GM19324 (cell line): ENCODE measurements at regions not wholly inside any gene's neighbourhood (a gene's known extent, or its start where the extent isn't known, plus 50 kb on each side); places are given as distances from the start of the nearest gene placed in this dataset.

Source experiments
- ATAC-seq: cut with Tn5 transposase; IDR thresholded peaks from one replicate; pipeline ENCODE4 v1.9.1; 2021; ENCODE audit warnings: mild to moderate bottlenecking, moderate library complexity; ENCODE audit not compliant: unreplicated experiment, low FRiP score

GRCh38 chr22:47811971-47812370, 1049.5 kb downstream of the TBC1D22A start:
- no peak for ATAC-seq

DNA sequence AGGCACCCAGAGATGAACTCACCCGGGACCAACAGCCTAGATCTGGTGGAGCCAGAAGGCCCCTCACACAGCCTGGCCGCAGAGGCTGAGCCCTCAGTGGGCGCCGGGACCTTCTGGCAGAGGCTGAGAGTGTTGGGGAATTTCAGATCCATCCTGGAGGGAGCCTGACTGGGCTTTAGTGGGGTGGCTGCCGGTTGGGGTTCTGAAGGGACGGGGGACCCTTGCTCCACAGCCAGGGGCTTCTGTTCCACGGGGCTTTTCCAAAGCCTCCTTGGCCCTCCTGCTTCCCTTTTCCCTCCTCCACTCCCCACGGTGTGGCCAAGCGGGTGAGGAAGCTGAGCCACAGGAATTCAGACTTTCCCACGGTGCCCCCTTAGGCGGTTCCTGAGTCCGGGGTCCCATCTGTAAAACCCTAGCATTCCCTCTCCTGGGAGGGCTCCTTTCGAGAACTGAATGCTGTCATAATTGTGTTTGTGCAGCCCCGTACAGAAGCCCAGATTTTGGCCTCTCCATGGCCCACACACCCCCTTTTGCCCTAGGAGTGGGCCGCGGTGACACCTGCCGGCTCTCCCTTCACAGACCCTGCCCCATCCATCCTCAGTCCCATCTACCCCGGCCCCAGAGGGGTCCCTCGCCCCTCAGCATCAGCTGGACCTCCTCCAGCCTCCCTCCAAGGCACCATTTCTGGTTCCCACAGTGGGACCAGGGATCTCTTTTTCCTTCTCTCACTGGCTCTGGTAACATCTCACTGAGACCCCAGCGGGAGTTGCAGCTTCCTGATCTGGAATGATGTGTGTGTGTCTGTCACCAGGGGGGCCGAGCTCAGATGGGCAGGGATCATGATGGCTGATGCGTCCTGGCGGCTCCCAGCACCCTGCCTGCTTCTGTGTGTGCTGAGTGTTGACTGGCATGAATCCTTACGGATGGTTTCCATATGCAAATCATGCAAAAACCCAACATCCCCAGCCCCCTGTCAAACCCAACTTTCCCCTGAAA, 1048.4 kb downstream of the TBC1D22A start:
- no peak for ATAC-seq

- ATAC-seq: no peak
Observed at GRCh38 chr22:47808886-47809620, 1046.6 kb downstream of the TBC1D22A start.

- no peak for ATAC-seq
Observed at GRCh38 chr22:47808236-47808635, 1045.8 kb downstream of the TBC1D22A start.

GRCh38 chr22:47807506-47807905, 1045.1 kb downstream of the TBC1D22A start:
- ATAC-seq: no peak

DNA sequence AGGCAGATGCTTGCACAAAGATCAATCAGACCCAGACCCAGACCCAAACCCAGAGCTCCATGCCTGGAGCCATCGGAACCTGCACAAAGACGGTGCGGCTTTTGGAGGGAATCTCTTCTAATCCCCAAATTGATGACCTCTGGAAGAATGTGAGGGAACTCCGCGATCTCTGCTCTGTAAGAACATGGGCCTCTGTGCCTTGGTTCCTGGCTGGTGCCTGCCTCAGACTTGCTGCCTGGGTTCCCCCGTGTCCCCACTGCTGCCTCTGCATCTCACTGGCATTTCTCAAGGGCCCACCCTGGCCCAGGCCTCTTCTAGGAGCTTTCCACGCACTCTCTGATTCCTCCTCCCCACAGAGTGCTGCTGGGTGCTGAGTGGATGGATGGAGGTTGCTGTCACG, 1044.4 kb downstream of the TBC1D22A start:
- no peak for ATAC-seq

DNA sequence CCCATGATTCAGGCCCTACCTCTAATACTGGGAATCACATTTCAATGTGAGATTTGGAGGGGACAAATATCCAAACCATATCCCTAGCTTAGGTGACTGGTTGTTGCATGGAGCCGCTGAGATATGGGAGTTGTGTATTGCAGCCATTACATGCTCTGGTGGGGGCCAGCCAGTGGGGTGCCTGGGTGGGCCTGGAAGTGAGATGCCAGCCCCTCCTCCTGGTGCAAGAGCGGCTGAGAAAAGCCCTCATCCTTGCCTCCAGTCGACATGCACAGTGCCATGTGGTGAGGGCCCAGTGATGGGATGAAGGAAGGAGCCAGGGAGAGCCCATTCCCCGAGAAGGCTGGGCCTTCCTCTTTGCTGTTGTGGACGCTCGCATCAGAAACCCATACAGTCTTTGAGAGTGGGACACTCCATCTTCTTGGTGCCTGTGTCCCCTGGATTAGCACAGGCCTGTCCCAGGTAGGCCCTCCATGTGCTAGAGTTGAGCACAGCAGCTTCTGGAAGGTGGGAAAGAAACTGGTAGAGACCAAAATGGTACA, 1043.0 kb downstream of the TBC1D22A start:
- ATAC-seq: no peak

- ATAC-seq: no peak
Observed at GRCh38 chr22:47804281-47804680, 1041.8 kb downstream of the TBC1D22A start.

DNA sequence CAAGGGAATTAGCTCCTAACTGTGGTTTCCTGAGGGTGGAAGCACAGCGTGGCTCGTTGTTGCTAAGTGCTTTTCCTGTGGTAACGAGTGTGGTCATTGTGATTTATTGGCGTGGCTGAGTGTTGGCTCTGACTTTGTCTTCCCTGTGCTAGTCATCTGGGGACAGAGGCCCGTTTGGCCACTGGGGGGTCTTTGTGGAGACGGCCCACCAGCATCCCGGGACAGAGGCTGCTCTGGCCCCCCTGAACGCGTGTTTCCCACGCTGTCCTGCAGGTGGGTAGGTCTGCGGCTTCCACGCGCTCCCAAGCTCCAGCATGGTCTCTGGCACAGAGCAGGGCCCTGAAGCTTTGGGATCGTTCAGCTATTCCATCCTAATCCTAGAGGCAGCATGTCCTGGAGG, 1040.0 kb downstream of the TBC1D22A start:
- ATAC-seq: no peak

DNA sequence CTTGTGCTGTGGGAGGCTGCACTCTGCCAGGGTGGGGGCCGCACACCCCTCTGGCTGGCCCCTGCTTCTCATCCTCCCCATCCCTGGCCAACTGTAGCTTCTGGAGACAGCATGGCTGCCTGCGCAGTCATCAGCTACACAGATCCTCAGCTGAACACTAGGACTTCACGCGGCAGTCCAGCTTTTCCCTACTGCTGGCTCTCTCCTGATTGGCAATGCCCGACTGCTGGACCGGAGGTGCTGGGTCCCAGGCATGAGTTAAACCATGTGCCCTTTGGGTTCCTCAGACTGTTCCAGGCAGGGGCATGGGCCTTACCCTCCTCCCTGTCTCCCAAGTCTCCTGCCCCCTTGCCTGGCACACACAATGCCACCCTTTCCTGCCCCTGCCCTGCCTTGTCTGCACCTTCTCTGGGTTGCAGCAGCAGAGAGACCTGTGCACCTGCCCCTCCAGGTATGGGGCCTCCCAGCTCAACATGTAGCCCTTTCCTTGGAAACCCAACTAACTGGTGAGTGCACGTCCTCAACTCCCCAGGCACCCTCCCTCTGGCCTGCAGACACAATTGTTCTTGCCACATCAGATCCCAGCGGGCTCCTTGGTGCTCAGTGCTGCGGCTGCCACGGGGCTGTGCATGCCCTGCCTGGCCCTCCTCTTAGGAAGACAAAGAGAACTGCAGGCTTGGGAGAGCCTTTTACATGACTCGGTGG, 1039.2 kb downstream of the TBC1D22A start:
- no peak for ATAC-seq

GRCh38 chr22:47798229-47798628, 1035.8 kb downstream of the TBC1D22A start:
- no peak for ATAC-seq

DNA sequence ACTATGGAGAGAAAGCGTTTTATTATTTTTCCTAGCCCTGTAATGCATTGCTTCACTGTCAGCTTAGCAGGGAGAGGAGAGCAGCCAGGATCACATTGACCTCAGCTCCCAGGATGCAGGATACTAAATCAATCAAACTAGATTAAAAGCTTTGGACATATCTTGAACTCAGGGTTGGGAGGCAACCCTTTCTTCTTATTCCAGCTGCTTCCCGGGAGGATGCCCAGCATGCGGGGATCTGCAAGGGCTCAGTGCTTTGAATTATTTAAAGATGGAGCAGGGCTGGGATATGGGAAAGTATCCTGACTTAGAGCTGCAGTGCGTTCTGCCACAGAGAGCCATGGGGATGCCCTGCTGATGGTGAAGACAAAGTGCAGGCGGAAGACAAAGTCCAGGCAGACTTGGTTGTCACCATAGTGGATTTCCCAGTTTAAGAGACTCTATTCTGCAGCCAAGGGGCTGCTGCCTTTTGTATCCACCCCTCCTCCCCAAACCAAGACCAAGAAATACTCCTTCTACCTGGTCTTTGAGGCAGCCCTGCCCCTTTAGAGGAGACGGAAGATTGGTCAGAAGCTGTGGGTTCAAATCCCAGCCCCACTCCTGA, 1035.0 kb downstream of the TBC1D22A start:
- no peak for ATAC-seq

DNA sequence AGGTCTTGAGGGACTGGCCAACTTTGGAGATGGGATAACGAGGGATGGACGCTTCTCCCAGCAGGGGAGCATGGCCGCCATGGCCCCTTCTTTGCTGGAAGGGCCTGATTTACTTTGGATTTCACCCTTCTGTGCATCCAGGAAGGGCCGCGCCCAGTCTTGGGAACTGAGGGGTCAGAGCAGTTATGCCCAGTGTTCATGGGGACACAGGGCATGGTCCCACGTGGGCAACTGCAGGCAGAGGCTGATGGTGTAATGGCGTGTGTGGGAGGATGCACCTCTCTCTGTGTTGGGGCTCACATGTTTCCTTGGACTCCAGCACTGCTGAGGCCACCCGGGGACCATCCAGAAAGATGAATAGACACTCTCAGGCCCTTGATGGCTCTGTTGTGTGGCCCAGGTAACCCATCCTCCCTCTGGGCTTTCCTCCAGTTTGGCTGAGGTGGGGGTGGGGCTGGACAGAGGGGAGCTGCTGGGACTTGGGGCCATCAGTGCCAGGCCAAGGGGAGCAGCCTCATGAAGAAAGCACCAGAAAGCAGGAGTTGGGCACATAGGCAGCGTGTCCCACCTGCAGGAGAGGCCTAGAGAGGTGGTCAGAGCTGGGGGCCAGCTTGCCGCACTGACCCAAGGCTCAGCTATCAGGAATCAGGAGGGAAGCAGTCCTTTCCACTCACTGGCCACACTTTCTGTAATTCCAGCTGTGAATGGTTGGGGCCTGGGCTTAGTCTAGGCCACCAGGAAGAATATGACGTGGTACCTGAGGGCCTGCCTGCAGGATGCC, 1033.9 kb downstream of the TBC1D22A start:
- ATAC-seq: no peak

DNA sequence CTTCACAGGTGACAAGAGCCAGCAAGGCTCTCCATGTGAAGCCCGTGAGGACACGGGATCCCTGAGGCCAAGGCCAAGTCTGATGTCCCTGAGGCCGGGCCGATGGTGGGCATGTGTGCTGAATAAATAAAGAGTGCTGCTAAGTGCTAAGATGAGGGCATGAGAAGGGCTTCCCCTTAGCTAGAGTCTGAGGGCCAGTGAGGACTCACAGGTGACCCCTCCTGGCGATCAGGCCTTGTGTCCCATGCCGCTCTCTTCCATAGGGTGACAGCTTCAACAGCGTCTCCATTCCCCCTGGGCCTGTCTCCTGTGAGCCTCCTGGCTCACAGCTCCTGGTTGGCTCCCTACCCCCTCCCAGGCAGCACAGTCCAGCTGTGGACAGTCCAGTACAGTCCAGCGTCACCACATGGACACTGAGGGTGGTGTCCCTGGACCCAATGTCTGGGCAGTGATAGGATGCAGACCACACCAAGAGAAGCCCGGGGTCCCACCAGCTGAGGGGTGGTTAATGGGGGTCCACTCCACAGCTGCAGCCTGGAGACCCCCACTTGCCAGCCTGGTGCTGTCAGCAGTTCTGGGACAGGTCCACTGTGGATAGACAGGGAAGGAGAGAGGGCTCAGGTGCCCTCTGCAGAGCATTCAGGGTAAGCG, 1033.2 kb downstream of the TBC1D22A start:
- no peak for ATAC-seq

- ATAC-seq: no peak
Observed at GRCh38 chr22:47794851-47795250, 1032.4 kb downstream of the TBC1D22A start.

DNA sequence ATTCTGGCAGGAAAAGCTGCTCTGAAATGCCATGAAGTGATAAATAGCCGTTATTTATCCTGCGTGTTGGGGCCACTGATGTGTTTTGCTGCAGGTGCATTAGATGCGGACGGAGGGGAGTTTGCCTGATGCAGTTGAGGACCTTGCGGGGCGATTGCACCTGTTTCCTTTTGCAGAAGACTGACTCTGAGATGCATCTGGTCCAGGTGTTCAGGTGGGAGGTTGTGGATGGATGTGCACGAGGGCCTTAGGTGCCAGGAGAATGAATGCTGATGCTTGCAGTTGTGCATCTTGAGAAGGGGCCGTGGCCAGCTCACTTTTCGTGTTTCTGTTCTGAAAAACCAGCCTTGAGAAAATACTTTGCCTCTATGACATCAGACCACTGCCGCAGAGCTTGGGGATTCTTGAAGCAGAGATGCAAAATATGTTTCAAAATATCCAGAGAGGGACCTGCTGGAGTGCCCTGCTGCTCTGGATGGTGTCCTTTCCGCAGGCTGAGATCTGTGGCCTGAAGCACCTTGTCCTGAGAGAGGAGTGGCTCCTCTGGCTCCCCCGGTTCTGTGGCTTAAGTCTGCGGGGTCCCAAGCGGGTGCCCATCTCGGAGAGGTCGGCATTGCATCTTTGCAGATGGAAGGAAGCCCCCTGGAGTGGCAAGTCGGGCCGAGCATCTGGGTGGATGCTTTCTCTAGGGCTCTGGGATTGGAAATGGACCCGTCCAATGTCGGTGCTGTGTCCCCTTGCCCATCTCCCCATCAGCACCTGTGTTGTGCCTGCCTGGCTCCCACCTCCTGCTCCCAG, 1031.1 kb downstream of the TBC1D22A start:
- ATAC-seq: no peak

GRCh38 chr22:47789171-47789570, 1026.7 kb downstream of the TBC1D22A start:
- ATAC-seq: no peak

GRCh38 chr22:47788461-47788860, 1026.0 kb downstream of the TBC1D22A start:
- ATAC-seq: no peak
